Right atrium auricular region (tissue), 2 donors: ENCODE measurements at regions not wholly inside any gene's neighbourhood (a gene's known extent, or its start where the extent isn't known, plus 50 kb on each side); places are given as distances from the start of the nearest gene placed in this dataset.
"Not testable (repeated sequence)": the region's sequence is repeated elsewhere in the genome, so short reads cannot be mapped to it uniquely, and the experiment has no call there.

Source experiments
- DNase-seq: peaks from one replicate; pipeline ENCODE4 v3.0.0-alpha.2; 2019; ENCODE audit warnings: low spot score
- H3K27ac ChIP-seq, 2 donors: fragments of 200-600 bp; sonication (generic); 1 replicate in 1 of 2; 2 replicates in 1 of 2; pipeline ENCODE4 v1.5.1; 2016 to 2019
- H3K27me3 ChIP-seq, 2 donors: fragments of 200-600 bp; sonication (generic); one replicate each; pipeline versions ENCODE4 v1.5.1 to v1.6.0; 2017 to 2019
- H3K36me3 ChIP-seq: fragments of 200-600 bp; sonication (generic); one replicate; pipeline ENCODE4 v1.5.1; 2016
- H3K4me1 ChIP-seq, 2 donors: fragments of 200-600 bp; sonication (generic); one replicate each; pipeline versions ENCODE4 v1.5.1 to v1.6.0; 2017 to 2019
- H3K4me3 ChIP-seq, 2 donors: fragments of 200-600 bp; sonication (generic); 1 replicate in 1 of 2; 2 replicates in 1 of 2; pipeline ENCODE4 v1.5.1; 2017 to 2019; ENCODE audit warnings: mild to moderate bottlenecking in 1 of 2, moderate library complexity in 1 of 2
- H3K9me3 ChIP-seq, 2 donors: fragments of 200-600 bp; sonication (generic); one replicate each; pipeline ENCODE4 v1.5.1; 2019
- TF ChIP-seq, protein P1 (sequence below), 2 donors: fragments of 200-600 bp; sonication (generic); IDR thresholded peaks; one replicate each; pipeline ENCODE4 v1.5.1; 2019; ENCODE audit warnings: antibody characterized with exemption in 2 of 2

DNA sequence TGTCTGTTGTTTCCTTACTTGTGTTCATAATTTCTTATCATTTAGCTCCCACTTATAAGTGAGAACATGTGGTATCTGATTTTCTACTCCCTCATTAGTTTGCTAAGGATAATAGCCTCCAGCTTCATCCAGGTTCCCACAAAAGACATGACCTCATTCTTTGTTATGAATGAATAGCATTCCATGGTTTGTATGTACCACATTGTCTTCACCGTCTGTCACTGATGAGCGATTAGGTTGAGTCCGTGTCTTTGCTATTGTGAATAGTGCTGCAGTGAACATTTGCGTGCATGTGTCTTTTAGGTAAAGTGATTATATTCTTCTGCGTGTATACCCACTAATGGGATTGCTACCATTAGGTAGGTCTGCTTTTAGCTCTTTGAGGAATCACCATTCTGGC lies 624.3 kb upstream of the EPHA5 start:
- Histone ChIP-seq H3K4me3 (no peak overlapping the region), H3K4me1 (no peaks in the 10 kb centered on the region), H3K9me3 (no peaks in the 10 kb centered on the region), H3K36me3 (no peaks in the 10 kb centered on the region), H3K27ac (no peak overlapping the region), H3K27me3 (no peaks in the 10 kb centered on the region)
- TF ChIP-seq, protein P1, sequence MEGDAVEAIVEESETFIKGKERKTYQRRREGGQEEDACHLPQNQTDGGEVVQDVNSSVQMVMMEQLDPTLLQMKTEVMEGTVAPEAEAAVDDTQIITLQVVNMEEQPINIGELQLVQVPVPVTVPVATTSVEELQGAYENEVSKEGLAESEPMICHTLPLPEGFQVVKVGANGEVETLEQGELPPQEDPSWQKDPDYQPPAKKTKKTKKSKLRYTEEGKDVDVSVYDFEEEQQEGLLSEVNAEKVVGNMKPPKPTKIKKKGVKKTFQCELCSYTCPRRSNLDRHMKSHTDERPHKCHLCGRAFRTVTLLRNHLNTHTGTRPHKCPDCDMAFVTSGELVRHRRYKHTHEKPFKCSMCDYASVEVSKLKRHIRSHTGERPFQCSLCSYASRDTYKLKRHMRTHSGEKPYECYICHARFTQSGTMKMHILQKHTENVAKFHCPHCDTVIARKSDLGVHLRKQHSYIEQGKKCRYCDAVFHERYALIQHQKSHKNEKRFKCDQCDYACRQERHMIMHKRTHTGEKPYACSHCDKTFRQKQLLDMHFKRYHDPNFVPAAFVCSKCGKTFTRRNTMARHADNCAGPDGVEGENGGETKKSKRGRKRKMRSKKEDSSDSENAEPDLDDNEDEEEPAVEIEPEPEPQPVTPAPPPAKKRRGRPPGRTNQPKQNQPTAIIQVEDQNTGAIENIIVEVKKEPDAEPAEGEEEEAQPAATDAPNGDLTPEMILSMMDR (IDR thresholded peaks at IDR 0.05): no peak
- no peak for DNase-seq

DNA sequence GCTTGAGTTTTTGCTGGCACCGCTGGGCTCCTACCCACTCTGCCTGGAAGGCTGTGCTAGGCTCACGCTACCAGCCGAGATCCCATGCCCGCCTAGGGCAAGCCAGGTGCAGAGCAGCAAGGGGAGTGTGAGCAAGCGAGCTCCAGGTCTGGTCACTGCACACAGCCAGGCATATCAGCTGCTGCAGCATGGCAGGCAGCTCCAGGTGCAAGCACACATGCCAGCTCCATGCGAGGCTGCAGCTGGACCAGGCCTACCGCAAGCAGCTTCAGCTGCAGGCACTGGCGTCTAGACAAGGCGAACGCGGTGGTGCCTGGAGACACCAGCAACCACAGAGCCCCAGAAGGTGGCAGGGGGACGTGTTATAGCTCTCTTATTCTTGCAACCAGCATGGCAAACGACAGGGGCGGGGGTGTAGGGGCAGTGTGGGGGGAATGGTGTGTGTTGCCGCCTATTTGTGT lies 614.7 kb upstream of the EPHA5 start:
- no peaks in the 10 kb centered on the region for H3K4me1 ChIP-seq
- no peaks in the 10 kb centered on the region for H3K27me3 ChIP-seq
- no peak overlapping the region for H3K27ac ChIP-seq
- TF ChIP-seq, protein P1 (IDR thresholded peaks at IDR 0.05): no peak
- no peak for DNase-seq
- no peak overlapping the region for H3K4me3 ChIP-seq
- no peaks in the 10 kb centered on the region for H3K9me3 ChIP-seq
- H3K36me3 ChIP-seq: no peaks in the 10 kb centered on the region

DNA sequence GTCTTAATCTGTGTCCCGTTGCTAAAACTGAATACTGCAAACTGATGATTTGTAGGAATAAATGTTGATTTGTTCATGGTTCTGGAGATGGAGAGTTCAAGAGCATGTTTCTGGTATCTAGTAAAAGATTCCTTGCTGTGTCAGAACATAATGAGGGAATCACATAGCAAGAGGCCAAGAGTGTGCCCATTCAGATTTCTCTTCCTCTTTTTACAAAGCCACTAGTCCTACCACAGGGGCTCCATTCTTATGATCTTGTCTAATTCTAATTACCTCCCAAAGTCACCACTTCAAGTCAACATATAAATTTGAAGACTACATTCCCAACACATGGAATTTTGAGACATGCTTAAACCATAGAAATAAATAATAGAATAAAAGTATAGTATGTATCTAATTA lies 608.8 kb upstream of the EPHA5 start:
- no peaks in the 10 kb centered on the region for H3K36me3 ChIP-seq

DNA sequence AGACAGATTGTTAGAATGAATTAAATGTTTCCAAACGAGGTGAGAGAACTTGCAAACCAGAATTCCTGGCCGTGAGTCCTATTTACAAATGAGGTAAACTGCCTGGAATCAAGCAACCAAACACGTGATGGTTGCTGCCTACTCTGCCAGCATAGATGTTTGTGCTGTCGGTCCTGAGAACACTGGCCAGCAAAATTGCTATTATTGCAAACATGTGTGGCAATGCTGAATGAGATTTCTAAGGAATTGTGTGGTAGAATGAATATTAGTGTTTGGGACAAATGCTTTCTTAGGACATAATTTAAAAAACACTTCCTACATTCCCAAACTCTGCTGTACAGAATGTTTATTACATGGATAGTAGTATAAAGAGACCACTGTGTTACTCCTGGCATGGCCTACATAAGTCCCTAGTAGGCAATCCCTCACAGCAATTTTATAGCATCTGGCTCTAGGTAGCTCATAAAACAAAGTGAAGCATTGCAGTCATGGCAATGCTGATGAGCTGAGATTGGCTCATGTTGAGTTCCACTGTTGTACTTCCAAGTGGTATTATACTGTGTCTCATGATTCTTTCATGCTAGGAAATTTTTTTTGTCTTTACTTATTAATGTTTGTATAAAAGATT lies 605.2 kb upstream of the EPHA5 start:
- no peaks in the 10 kb centered on the region for H3K9me3 ChIP-seq
- H3K27ac ChIP-seq: no peak overlapping the region
- no peaks in the 10 kb centered on the region for H3K27me3 ChIP-seq
- H3K4me3 ChIP-seq: no peak overlapping the region
- no peaks in the 10 kb centered on the region for H3K4me1 ChIP-seq
- no peak for DNase-seq
- TF ChIP-seq, protein P1 (IDR thresholded peaks at IDR 0.05): no peak
- H3K36me3 ChIP-seq: no peaks in the 10 kb centered on the region

More for the DNA sequence above, 608.8 kb upstream of the EPHA5 start:
- no peaks in the 10 kb centered on the region for H3K27me3 ChIP-seq
- H3K4me3 ChIP-seq: no peak overlapping the region
- no peaks in the 10 kb centered on the region for H3K4me1 ChIP-seq
- no peak overlapping the region for H3K27ac ChIP-seq
- TF ChIP-seq, protein P1 (IDR thresholded peaks at IDR 0.05): no peak
- H3K9me3 ChIP-seq: no peaks in the 10 kb centered on the region
- no peak for DNase-seq

DNA sequence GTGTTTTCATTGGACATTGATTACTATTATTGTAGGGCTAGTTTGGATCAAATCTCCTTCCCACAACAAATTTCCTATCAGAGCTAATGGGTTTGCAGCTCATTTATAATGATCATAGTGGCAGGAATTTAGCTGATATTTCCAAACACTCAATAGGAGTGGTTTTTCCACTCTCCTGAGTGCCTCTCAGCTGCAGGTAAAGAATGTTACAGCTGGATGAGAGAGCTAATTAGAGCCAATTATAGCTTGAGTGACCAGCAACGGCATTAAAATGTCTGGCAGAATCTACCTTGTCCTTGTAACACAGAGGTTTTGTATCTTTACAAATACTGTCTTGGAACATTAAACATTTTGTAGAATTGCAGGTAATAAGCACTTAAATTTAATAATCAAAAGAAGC lies 602.8 kb upstream of the EPHA5 start:
- TF ChIP-seq, protein P1 (IDR thresholded peaks at IDR 0.05): no peak
- Histone ChIP-seq H3K36me3 (no peaks in the 10 kb centered on the region), H3K27ac (no peak overlapping the region), H3K27me3 (no peaks in the 10 kb centered on the region), H3K4me3 (no peak overlapping the region), H3K4me1 (no peaks in the 10 kb centered on the region), H3K9me3 (no peaks in the 10 kb centered on the region)
- DNase-seq: no peak

DNA sequence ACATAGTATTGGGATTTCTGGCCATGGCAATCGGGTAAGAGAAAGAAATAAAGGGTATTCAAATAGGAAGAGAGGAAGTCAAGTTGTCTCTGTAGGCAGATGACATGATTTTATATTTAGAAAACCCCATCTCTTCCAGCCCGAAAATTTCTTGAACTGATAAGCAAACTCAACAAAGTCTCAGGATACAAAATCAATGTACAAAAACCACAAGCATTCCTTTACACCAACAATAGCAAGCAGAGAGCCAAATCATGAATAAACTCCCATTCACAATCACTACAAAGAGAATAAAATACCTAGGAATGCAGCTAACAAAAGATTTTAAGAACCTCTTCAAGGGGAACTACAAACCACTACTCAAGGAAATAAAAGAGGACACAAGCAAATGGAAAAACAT lies 600.1 kb upstream of the EPHA5 start:
- not testable (repeated sequence) for H3K9me3 ChIP-seq, H3K27me3 ChIP-seq, H3K36me3 ChIP-seq, H3K27ac ChIP-seq, H3K4me1 ChIP-seq, DNase-seq, H3K4me3 ChIP-seq

DNA sequence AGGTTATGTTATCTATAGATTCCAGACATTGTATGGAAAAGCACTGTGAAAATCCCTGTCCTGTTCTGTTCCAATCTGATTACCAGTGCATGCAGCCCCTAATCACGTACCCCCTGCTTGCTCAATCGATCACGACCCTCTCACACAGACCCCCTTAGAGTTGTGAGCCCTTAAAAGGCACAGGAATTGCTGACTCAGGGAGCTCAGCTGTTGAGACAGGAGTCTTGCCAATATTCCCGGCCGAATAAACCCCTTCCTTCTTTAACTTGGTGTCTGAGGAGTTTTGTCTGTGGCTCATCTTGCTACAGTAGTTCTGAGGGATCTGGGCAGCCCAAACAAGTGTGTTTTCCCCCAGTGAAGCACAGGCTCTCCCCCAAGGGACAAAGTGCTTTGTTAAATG lies 596.3 kb upstream of the EPHA5 start:
- not testable (repeated sequence) for H3K4me3 ChIP-seq, H3K27ac ChIP-seq, H3K9me3 ChIP-seq, H3K4me1 ChIP-seq, DNase-seq, H3K27me3 ChIP-seq, H3K36me3 ChIP-seq
